Endodermal cell (in vitro differentiated cells): ENCODE measurements at regions not wholly inside any gene's neighbourhood (a gene's known extent, or its start where the extent isn't known, plus 50 kb on each side); places are given as distances from the start of the nearest gene placed in this dataset.

Experiments used
- DNase-seq: peaks from one replicate; pipeline ENCODE4 v3.0.0-alpha.2; 2017
- H3K27ac ChIP-seq: 2 replicates; pipeline ENCODE4 v1.5.1; 2013; ENCODE audit warnings: mild to moderate bottlenecking, low read depth, low read length, moderate library complexity
- H3K27me3 ChIP-seq: 2 replicates; pipeline ENCODE4 v1.6.1; 2013; ENCODE audit warnings: mild to moderate bottlenecking, low read length, moderate library complexity; ENCODE audit not compliant: insufficient read depth, control insufficient read depth, poor library complexity, severe bottlenecking
- H3K36me3 ChIP-seq: 2 replicates; pipeline ENCODE4 v1.7.0; 2013; ENCODE audit warnings: mild to moderate bottlenecking, low read length, moderate library complexity; ENCODE audit not compliant: control insufficient read depth, insufficient read depth
- H3K4me1 ChIP-seq: one replicate; pipeline ENCODE4 v1.7.0; 2013; ENCODE audit warnings: low read length; ENCODE audit not compliant: control insufficient read depth, insufficient read depth
- H3K4me3 ChIP-seq: 2 replicates; pipeline ENCODE4 v1.5.1; 2013; ENCODE audit warnings: mild to moderate bottlenecking, low read length, moderate library complexity
- H3K9ac ChIP-seq: 2 replicates; pipeline ENCODE4 v1.6.1; 2013; ENCODE audit warnings: mild to moderate bottlenecking, low read length, moderate library complexity; ENCODE audit not compliant: poor library complexity, severe bottlenecking; ENCODE audit errors: extremely low read depth
- H3K9me3 ChIP-seq: 2 replicates; pipeline ENCODE4 v1.6.1; 2013; ENCODE audit warnings: mild to moderate bottlenecking, low read length, moderate library complexity; ENCODE audit not compliant: control insufficient read depth
- H3K27ac Mint-ChIP-seq: 2 replicates; pipeline ENCODE4 v1.8.0; 2020; ENCODE audit warnings: mixed read lengths
- H3K27me3 Mint-ChIP-seq: 2 replicates; pipeline ENCODE4 v1.8.0; 2021; ENCODE audit warnings: mild to moderate bottlenecking, mixed read lengths; ENCODE audit not compliant: insufficient read depth
- H3K36me3 Mint-ChIP-seq: 2 replicates; pipeline ENCODE4 v1.8.0; 2020; ENCODE audit warnings: low read depth, mixed read lengths
- H3K4me1 Mint-ChIP-seq: 2 replicates; pipeline ENCODE4 v1.8.0; 2020; ENCODE audit warnings: mixed read lengths
- H3K4me3 Mint-ChIP-seq: 2 replicates; pipeline ENCODE4 v1.8.0; 2020; ENCODE audit warnings: mild to moderate bottlenecking, moderate library complexity, mixed read lengths
- H3K9me3 Mint-ChIP-seq: 2 replicates; pipeline ENCODE4 v1.8.0; 2020; ENCODE audit warnings: mild to moderate bottlenecking, mixed read lengths
- WGBS, 2 experiments: methylation state at CpG; one replicate each; pipeline versions ENCODE4 v1.1.5 to v1.1.7; 2013; ENCODE audit warnings: missing lambda C conversion rate in 2 of 2, mixed read lengths in 1 of 2; ENCODE audit not compliant: insufficient coverage in 1 of 2, insufficient read length in 1 of 2; 5-methylcytosine and 5-hydroxymethylcytosine counted together
- TF ChIP-seq, protein P1 (sequence below): fragments of 200-600 bp; sonication (generic); conservative IDR thresholded peaks from 2 replicates; pipeline ENCODE4 v1.5.0; 2021; ENCODE audit warnings: antibody characterized with exemption, mild to moderate bottlenecking

DNA sequence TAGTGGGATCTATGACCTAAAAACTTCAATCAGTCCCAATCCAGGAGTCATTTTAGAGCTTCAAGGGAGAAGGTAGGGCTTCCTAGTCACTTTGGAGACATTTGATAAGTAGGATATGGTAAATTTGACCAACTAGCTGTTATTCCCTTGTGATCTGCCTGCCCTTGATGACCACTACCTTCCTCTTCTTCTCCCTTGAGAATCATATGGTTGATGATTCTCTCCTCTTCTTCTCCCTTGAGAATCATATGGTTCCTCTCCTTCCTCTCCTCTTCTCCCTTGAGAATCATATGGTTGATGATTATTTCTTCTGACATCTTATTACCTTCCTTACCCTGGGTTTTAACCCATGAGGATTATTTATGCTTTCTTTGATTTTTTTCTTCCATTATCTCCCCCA, 482.6 kb upstream of the TENM3 start:
- H3K9me3 ChIP-seq, result no peaks in the 10 kb centered on the region
- H3K4me1 Mint-ChIP-seq, result no peaks in the 10 kb centered on the region
- TF ChIP-seq, protein P1, sequence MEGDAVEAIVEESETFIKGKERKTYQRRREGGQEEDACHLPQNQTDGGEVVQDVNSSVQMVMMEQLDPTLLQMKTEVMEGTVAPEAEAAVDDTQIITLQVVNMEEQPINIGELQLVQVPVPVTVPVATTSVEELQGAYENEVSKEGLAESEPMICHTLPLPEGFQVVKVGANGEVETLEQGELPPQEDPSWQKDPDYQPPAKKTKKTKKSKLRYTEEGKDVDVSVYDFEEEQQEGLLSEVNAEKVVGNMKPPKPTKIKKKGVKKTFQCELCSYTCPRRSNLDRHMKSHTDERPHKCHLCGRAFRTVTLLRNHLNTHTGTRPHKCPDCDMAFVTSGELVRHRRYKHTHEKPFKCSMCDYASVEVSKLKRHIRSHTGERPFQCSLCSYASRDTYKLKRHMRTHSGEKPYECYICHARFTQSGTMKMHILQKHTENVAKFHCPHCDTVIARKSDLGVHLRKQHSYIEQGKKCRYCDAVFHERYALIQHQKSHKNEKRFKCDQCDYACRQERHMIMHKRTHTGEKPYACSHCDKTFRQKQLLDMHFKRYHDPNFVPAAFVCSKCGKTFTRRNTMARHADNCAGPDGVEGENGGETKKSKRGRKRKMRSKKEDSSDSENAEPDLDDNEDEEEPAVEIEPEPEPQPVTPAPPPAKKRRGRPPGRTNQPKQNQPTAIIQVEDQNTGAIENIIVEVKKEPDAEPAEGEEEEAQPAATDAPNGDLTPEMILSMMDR, result no peak
- H3K27ac ChIP-seq, result no peak overlapping the region
- H3K27me3 ChIP-seq, result no peaks in the 10 kb centered on the region
- no peaks in the 10 kb centered on the region for H3K9me3 Mint-ChIP-seq
- H3K27me3 Mint-ChIP-seq, result no peaks in the 10 kb centered on the region
- H3K27ac Mint-ChIP-seq, result no peak overlapping the region
- no peak overlapping the region for H3K4me3 ChIP-seq
- no peak for DNase-seq
- no peaks in the 10 kb centered on the region for H3K36me3 ChIP-seq
- no peak overlapping the region for H3K9ac ChIP-seq
- no peaks in the 10 kb centered on the region for H3K36me3 Mint-ChIP-seq
- no peak overlapping the region for H3K4me3 Mint-ChIP-seq
- H3K4me1 ChIP-seq, result peaks cover 3% of the 10 kb centered on the region

DNA sequence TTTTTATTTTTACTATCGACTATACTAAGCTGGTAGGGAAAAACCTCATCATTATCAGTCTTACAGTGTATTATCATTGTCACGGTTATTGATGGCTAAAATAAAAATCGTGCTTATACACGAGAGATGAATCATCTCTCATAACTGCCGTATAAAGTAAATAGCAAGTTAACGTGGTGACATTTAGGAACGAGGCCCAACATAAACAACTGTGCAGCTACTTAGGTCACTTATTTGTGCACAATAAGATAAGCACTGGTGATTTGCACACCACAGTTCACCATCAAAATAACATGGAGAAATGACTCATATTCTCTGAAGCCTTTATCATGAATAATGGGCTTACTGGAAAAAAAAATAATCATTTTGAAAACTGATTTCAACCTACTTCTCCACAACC, 482.0 kb upstream of the TENM3 start:
- Mint-ChIP-seq H3K27ac (no peak overlapping the region), H3K27me3 (no peaks in the 10 kb centered on the region), H3K9me3 (no peaks in the 10 kb centered on the region), H3K4me3 (no peak overlapping the region), H3K36me3 (no peaks in the 10 kb centered on the region), H3K4me1 (no peaks in the 10 kb centered on the region)
- Histone ChIP-seq H3K4me3 (no peak overlapping the region), H3K9me3 (no peaks in the 10 kb centered on the region), H3K27me3 (no peaks in the 10 kb centered on the region), H3K36me3 (no peaks in the 10 kb centered on the region), H3K4me1 (peaks cover 3% of the 10 kb centered on the region), H3K27ac (no peak overlapping the region), H3K9ac (no peak overlapping the region)
- TF ChIP-seq, protein P1, result no peak
- no peak for DNase-seq
- WGBS, 2 experiments, result 94 to 100% methylated on average over 7 of the region's 7 CpGs

DNA sequence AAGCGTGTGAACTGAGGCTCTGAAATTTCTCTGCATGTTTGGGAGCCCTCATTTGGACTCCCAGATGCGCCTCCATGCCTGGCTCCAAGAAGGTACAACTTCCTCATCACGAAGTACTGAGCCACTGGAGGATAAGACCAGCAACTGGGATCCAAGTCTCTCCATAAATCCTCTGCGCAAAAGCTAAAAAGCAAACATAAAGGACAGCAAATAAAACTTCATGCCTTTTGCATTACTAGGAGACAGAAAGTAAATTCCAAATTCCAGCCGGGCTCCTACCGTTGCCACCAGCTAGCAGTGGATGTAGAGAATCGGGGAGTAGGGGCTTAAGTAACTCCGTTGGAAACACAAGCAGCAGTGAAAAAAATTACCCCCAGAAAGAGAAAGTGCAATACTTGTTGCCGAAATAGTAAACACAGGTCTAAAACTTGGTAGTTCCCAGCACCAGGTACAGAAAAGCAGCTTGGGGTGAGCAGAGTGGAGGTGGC, 477.1 kb upstream of the TENM3 start:
- Mint-ChIP-seq H3K27ac (no peak overlapping the region), H3K4me1 (no peaks in the 10 kb centered on the region), H3K27me3 (no peaks in the 10 kb centered on the region), H3K36me3 (no peaks in the 10 kb centered on the region), H3K4me3 (no peak overlapping the region), H3K9me3 (no peaks in the 10 kb centered on the region)
- Histone ChIP-seq H3K9me3 (no peaks in the 10 kb centered on the region), H3K4me3 (no peak overlapping the region), H3K27ac (no peak overlapping the region), H3K27me3 (no peaks in the 10 kb centered on the region), H3K36me3 (no peaks in the 10 kb centered on the region), H3K9ac (no peak overlapping the region), H3K4me1 (no peaks in the 10 kb centered on the region)
- no peak for DNase-seq
- 94 to 97% methylated on average over 8 to 9 of the region's 9 CpGs for WGBS, 2 experiments
- TF ChIP-seq, protein P1, result no peak
